K562 (cell line): ENCODE measurements at regions not wholly inside any gene's neighbourhood (a gene's known extent, or its start where the extent isn't known, plus 50 kb on each side); places are given as distances from the start of the nearest gene placed in this dataset.

ENCODE experiments used
- ZNF133 ChIP-seq: fragments of 250-450 bp; sonication (Bioruptor Pico); IDR thresholded peaks from 2 replicates; pipeline ENCODE4 v1.4.0; 2020; ENCODE audit warnings: mild to moderate bottlenecking
- ZNF77 ChIP-seq: fragments of 250-450 bp; sonication (Bioruptor Pico); IDR thresholded peaks from 2 replicates; pipeline ENCODE4 v1.5.0; 2020
- TF ChIP-seq, protein P1 (sequence below): fragments of 450-650 bp; IDR thresholded peaks from 2 replicates; pipeline ENCODE4 v1.6.1; 2016; ENCODE audit warnings: mild to moderate bottlenecking, moderate library complexity
- TF ChIP-seq, protein P2 (sequence below): sonication (generic); formaldehyde crosslinking; IDR thresholded peaks from 2 replicates; pipeline ENCODE4 v1.8.1; 2023; ENCODE audit warnings: missing genetic modification reagents, mild to moderate bottlenecking, borderline replicate concordance
- TF ChIP-seq, protein P3 (sequence below): fragments of 450-650 bp; IDR thresholded peaks from 2 replicates; pipeline ENCODE4 v1.6.1; 2016; ENCODE audit warnings: low read depth, mild to moderate bottlenecking, moderate library complexity
- TF ChIP-seq, protein P4 (sequence below), 2 experiments: fragments of 450-650 bp; conservative IDR thresholded peaks; 2 replicates each; pipeline ENCODE4 v1.6.1; 2017; ENCODE audit warnings: mild to moderate bottlenecking in 2 of 2, moderate library complexity in 2 of 2

DNA sequence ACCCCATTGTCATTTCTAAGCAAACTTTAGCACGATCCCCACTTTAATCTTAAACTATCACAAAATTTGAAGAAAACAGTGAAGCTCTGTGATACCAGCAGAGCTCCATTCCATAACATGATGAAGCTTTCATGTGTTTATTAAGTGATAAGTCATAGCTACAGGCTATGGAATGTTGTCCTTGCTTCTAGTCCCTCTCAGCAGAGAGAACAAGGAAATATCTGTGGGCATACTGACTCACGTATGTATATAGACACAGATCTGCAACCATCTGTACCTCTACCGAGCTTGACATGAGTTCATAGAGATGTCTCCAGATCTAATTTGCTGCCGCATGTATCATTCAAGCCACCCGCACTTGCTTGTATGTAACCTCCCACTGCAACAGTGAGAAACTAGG lies 588.9 kb downstream of the ETS1 start (continued):
- TF ChIP-seq, protein P1, sequence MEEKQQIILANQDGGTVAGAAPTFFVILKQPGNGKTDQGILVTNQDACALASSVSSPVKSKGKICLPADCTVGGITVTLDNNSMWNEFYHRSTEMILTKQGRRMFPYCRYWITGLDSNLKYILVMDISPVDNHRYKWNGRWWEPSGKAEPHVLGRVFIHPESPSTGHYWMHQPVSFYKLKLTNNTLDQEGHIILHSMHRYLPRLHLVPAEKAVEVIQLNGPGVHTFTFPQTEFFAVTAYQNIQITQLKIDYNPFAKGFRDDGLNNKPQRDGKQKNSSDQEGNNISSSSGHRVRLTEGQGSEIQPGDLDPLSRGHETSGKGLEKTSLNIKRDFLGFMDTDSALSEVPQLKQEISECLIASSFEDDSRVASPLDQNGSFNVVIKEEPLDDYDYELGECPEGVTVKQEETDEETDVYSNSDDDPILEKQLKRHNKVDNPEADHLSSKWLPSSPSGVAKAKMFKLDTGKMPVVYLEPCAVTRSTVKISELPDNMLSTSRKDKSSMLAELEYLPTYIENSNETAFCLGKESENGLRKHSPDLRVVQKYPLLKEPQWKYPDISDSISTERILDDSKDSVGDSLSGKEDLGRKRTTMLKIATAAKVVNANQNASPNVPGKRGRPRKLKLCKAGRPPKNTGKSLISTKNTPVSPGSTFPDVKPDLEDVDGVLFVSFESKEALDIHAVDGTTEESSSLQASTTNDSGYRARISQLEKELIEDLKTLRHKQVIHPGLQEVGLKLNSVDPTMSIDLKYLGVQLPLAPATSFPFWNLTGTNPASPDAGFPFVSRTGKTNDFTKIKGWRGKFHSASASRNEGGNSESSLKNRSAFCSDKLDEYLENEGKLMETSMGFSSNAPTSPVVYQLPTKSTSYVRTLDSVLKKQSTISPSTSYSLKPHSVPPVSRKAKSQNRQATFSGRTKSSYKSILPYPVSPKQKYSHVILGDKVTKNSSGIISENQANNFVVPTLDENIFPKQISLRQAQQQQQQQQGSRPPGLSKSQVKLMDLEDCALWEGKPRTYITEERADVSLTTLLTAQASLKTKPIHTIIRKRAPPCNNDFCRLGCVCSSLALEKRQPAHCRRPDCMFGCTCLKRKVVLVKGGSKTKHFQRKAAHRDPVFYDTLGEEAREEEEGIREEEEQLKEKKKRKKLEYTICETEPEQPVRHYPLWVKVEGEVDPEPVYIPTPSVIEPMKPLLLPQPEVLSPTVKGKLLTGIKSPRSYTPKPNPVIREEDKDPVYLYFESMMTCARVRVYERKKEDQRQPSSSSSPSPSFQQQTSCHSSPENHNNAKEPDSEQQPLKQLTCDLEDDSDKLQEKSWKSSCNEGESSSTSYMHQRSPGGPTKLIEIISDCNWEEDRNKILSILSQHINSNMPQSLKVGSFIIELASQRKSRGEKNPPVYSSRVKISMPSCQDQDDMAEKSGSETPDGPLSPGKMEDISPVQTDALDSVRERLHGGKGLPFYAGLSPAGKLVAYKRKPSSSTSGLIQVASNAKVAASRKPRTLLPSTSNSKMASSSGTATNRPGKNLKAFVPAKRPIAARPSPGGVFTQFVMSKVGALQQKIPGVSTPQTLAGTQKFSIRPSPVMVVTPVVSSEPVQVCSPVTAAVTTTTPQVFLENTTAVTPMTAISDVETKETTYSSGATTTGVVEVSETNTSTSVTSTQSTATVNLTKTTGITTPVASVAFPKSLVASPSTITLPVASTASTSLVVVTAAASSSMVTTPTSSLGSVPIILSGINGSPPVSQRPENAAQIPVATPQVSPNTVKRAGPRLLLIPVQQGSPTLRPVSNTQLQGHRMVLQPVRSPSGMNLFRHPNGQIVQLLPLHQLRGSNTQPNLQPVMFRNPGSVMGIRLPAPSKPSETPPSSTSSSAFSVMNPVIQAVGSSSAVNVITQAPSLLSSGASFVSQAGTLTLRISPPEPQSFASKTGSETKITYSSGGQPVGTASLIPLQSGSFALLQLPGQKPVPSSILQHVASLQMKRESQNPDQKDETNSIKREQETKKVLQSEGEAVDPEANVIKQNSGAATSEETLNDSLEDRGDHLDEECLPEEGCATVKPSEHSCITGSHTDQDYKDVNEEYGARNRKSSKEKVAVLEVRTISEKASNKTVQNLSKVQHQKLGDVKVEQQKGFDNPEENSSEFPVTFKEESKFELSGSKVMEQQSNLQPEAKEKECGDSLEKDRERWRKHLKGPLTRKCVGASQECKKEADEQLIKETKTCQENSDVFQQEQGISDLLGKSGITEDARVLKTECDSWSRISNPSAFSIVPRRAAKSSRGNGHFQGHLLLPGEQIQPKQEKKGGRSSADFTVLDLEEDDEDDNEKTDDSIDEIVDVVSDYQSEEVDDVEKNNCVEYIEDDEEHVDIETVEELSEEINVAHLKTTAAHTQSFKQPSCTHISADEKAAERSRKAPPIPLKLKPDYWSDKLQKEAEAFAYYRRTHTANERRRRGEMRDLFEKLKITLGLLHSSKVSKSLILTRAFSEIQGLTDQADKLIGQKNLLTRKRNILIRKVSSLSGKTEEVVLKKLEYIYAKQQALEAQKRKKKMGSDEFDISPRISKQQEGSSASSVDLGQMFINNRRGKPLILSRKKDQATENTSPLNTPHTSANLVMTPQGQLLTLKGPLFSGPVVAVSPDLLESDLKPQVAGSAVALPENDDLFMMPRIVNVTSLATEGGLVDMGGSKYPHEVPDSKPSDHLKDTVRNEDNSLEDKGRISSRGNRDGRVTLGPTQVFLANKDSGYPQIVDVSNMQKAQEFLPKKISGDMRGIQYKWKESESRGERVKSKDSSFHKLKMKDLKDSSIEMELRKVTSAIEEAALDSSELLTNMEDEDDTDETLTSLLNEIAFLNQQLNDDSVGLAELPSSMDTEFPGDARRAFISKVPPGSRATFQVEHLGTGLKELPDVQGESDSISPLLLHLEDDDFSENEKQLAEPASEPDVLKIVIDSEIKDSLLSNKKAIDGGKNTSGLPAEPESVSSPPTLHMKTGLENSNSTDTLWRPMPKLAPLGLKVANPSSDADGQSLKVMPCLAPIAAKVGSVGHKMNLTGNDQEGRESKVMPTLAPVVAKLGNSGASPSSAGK = no peak
- TF ChIP-seq, protein P2, sequence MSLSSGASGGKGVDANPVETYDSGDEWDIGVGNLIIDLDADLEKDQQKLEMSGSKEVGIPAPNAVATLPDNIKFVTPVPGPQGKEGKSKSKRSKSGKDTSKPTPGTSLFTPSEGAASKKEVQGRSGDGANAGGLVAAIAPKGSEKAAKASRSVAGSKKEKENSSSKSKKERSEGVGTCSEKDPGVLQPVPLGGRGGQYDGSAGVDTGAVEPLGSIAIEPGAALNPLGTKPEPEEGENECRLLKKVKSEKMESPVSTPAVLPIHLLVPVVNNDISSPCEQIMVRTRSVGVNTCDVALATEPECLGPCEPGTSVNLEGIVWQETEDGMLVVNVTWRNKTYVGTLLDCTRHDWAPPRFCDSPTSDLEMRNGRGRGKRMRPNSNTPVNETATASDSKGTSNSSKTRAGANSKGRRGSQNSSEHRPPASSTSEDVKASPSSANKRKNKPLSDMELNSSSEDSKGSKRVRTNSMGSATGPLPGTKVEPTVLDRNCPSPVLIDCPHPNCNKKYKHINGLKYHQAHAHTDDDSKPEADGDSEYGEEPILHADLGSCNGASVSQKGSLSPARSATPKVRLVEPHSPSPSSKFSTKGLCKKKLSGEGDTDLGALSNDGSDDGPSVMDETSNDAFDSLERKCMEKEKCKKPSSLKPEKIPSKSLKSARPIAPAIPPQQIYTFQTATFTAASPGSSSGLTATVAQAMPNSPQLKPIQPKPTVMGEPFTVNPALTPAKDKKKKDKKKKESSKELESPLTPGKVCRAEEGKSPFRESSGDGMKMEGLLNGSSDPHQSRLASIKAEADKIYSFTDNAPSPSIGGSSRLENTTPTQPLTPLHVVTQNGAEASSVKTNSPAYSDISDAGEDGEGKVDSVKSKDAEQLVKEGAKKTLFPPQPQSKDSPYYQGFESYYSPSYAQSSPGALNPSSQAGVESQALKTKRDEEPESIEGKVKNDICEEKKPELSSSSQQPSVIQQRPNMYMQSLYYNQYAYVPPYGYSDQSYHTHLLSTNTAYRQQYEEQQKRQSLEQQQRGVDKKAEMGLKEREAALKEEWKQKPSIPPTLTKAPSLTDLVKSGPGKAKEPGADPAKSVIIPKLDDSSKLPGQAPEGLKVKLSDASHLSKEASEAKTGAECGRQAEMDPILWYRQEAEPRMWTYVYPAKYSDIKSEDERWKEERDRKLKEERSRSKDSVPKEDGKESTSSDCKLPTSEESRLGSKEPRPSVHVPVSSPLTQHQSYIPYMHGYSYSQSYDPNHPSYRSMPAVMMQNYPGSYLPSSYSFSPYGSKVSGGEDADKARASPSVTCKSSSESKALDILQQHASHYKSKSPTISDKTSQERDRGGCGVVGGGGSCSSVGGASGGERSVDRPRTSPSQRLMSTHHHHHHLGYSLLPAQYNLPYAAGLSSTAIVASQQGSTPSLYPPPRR (CRISPR knock-in tag) = no peak
- TF ChIP-seq ZNF133 (CRISPR knock-in tag) (no peak), ZNF77 (CRISPR knock-in tag) (no peak)
- TF ChIP-seq, protein P3, sequence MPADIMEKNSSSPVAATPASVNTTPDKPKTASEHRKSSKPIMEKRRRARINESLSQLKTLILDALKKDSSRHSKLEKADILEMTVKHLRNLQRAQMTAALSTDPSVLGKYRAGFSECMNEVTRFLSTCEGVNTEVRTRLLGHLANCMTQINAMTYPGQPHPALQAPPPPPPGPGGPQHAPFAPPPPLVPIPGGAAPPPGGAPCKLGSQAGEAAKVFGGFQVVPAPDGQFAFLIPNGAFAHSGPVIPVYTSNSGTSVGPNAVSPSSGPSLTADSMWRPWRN = no peak
- TF ChIP-seq, protein P4, sequence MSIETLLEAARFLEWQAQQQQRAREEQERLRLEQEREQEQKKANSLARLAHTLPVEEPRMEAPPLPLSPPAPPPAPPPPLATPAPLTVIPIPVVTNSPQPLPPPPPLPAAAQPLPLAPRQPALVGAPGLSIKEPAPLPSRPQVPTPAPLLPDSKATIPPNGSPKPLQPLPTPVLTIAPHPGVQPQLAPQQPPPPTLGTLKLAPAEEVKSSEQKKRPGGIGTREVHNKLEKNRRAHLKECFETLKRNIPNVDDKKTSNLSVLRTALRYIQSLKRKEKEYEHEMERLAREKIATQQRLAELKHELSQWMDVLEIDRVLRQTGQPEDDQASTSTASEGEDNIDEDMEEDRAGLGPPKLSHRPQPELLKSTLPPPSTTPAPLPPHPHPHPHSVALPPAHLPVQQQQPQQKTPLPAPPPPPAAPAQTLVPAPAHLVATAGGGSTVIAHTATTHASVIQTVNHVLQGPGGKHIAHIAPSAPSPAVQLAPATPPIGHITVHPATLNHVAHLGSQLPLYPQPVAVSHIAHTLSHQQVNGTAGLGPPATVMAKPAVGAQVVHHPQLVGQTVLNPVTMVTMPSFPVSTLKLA (conservative IDR thresholded peaks at IDR 0.05) = no peak
